GM06990 (cell line): ENCODE measurements at regions not wholly inside any gene's neighbourhood (a gene's known extent, or its start where the extent isn't known, plus 50 kb on each side); places are given as distances from the start of the nearest gene placed in this dataset.

Source experiments
- DNase-seq: peaks from one replicate; pipeline ENCODE4 v3.0.0-alpha.2; 2011; ENCODE audit not compliant: insufficient read length; ENCODE audit errors: extremely low read depth
- H3K27me3 ChIP-seq: replicated peaks from 2 replicates; pipeline ENCODE4 v1.6.0; 2011; ENCODE audit warnings: low read length; ENCODE audit not compliant: control insufficient read depth, insufficient read depth
- H3K36me3 ChIP-seq: 2 replicates; pipeline ENCODE4 v1.5.1; 2011; ENCODE audit warnings: low read length; ENCODE audit not compliant: control insufficient read depth, insufficient read depth
- H3K4me3 ChIP-seq: replicated peaks from 2 replicates; pipeline ENCODE4 v1.5.1; 2011; ENCODE audit warnings: low read depth, mild to moderate bottlenecking, control low read depth, low read length
- TF ChIP-seq, protein P1 (sequence below): IDR thresholded peaks from 2 replicates; pipeline ENCODE4 v1.5.1; 2011; ENCODE audit warnings: low read length, control low read depth, mild to moderate bottlenecking, inconsistent platforms; ENCODE audit not compliant: insufficient read depth, poor library complexity, severe bottlenecking

GRCh38 chr11:41971592-41971991, 512.1 kb upstream of the LRRC4C start:
- DNase-seq = no peak
- Histone ChIP-seq H3K4me3 (no peak overlapping the region), H3K27me3 (no peaks in the 10 kb centered on the region), H3K36me3 (no peaks in the 10 kb centered on the region)
- TF ChIP-seq, protein P1, sequence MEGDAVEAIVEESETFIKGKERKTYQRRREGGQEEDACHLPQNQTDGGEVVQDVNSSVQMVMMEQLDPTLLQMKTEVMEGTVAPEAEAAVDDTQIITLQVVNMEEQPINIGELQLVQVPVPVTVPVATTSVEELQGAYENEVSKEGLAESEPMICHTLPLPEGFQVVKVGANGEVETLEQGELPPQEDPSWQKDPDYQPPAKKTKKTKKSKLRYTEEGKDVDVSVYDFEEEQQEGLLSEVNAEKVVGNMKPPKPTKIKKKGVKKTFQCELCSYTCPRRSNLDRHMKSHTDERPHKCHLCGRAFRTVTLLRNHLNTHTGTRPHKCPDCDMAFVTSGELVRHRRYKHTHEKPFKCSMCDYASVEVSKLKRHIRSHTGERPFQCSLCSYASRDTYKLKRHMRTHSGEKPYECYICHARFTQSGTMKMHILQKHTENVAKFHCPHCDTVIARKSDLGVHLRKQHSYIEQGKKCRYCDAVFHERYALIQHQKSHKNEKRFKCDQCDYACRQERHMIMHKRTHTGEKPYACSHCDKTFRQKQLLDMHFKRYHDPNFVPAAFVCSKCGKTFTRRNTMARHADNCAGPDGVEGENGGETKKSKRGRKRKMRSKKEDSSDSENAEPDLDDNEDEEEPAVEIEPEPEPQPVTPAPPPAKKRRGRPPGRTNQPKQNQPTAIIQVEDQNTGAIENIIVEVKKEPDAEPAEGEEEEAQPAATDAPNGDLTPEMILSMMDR = no peak

DNA sequence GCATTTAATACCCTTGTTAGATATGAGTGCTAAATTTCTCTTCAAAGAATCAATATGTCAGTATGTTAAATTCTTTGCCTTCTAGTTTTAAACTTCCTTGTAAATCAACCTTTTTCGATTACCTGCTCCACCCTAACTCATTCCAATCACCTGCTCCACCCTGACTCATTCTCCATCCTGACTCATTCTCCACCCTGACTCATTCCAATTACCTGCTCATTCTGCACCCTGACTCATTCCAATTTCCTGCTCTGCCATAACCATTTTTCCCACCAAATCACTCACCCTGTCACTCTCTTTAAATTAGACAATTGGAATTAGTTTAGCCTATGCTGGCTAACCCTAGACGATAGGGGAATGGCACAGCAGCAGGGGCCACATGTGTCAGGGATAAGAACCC, 519.5 kb upstream of the LRRC4C start:
- TF ChIP-seq, protein P1 = no peak
- no peak overlapping the region for H3K4me3 ChIP-seq
- H3K27me3 ChIP-seq = no peaks in the 10 kb centered on the region
- no peak for DNase-seq
- no peaks in the 10 kb centered on the region for H3K36me3 ChIP-seq

- H3K4me3 ChIP-seq = no peak overlapping the region
- no peaks in the 10 kb centered on the region for H3K36me3 ChIP-seq
- DNase-seq = no peak
- H3K27me3 ChIP-seq = no peaks in the 10 kb centered on the region
- TF ChIP-seq, protein P1 = no peak
These were observed 521.3 kb upstream of the LRRC4C start for GRCh38 chr11:41980741-41981140.

DNA sequence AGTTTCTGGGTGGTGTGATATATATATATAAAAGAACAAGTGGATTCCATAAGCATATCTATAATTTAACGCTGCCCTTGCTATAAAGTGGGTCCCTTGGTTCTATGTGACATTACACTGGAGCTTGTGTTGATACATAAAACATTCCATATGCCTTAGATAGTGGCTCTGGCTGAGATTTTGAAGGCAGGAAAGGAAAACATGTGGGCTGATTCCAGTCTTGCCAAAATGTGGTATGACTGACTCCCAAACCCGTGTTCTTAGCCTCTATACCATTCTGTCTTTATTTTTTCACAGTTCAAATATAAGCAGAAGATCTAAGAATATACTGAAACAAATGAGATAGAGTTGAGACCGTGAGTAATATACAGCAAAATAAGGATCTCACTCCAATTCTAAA, 522.8 kb upstream of the LRRC4C start:
- no peaks in the 10 kb centered on the region for H3K36me3 ChIP-seq
- H3K27me3 ChIP-seq = no peaks in the 10 kb centered on the region
- no peak overlapping the region for H3K4me3 ChIP-seq
- TF ChIP-seq, protein P1 = no peak
- no peak for DNase-seq

- DNase-seq = no peak
- Histone ChIP-seq H3K36me3 (no peaks in the 10 kb centered on the region), H3K27me3 (no peaks in the 10 kb centered on the region), H3K4me3 (no peak overlapping the region)
- TF ChIP-seq, protein P1 = no peak
These were observed 523.5 kb upstream of the LRRC4C start for GRCh38 chr11:41982975-41983374.

- TF ChIP-seq, protein P1 = no peak
- H3K27me3 ChIP-seq = no peaks in the 10 kb centered on the region
- no peak overlapping the region for H3K4me3 ChIP-seq
- H3K36me3 ChIP-seq = no peaks in the 10 kb centered on the region
- DNase-seq = no peak
These were observed 524.0 kb upstream of the LRRC4C start for GRCh38 chr11:41983475-41983874.
